T follicular helper cell (primary cell): ENCODE measurements at regions not wholly inside any gene's neighbourhood (a gene's known extent, or its start where the extent isn't known, plus 50 kb on each side); places are given as distances from the start of the nearest gene placed in this dataset.

ENCODE experiments used
- DNase-seq: peaks from one replicate; pipeline ENCODE4 v3.0.0-alpha.2; 2020; ENCODE audit warnings: low read depth

GRCh38 chr5:6236170-6236793 lies 142.1 kb downstream of the MED10 start:
- DNase-seq: no peak

- DNase-seq: no peak
Observed at GRCh38 chr5:6235726-6236125, 142.6 kb downstream of the MED10 start.

- no peak for DNase-seq
Observed at GRCh38 chr5:6228257-6229250, 149.8 kb downstream of the MED10 start.

DNA sequence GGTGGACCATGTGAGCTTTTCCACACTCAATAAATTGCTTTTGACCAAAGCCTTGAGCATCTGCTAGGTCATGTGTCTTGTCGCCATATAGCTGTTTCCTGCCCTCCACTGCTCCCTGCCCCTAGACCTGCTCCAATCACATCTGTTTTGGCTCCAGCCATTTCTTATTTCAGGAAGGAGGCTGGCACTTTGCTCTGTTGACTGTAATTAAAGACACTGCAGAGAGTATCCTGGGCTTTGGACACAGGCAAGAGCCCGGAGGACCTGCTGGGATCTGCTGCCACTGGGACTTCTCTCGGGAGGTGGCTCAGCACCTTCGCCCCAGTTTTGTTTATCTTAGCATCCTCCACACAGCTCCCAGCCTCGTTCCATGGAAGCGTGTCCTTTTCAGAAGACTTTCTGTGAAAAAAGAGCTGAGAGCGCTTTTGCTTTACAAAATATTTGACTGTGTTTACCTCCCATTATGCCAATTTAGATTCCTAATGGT lies 153.2 kb downstream of the MED10 start:
- no peak for DNase-seq

GRCh38 chr5:6224406-6224805 lies 153.9 kb downstream of the MED10 start:
- DNase-seq: no peak

GRCh38 chr5:6222899-6223298 lies 155.4 kb downstream of the MED10 start:
- no peak for DNase-seq

GRCh38 chr5:6222121-6222520 lies 156.2 kb downstream of the MED10 start:
- no peak for DNase-seq

GRCh38 chr5:6221141-6221626 lies 157.2 kb downstream of the MED10 start:
- DNase-seq: no peak

- no peak for DNase-seq
Observed at GRCh38 chr5:6220346-6221088, 157.8 kb downstream of the MED10 start.

DNA sequence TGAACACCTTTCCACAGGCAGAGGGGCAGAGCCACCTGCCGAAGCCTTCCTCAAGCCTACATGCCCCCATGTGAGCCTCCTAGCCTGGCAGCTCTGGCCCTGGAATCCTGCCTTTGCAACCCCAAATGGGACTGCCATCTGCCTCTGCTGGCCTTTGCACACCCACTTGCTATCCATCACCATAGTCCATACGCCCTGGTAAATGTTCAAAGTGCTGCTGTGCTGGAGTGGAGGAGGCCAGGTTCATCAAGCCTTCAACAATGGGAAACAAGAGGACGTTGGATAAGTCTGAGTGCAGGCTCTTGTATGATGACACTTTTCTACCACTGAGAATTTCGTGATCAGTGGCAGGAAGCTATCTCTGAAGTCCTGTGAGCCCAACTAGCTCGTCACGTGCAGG lies 159.8 kb downstream of the MED10 start:
- no peak for DNase-seq

- DNase-seq: no peak
Observed at GRCh38 chr5:6218116-6218515, 160.2 kb downstream of the MED10 start.

DNA sequence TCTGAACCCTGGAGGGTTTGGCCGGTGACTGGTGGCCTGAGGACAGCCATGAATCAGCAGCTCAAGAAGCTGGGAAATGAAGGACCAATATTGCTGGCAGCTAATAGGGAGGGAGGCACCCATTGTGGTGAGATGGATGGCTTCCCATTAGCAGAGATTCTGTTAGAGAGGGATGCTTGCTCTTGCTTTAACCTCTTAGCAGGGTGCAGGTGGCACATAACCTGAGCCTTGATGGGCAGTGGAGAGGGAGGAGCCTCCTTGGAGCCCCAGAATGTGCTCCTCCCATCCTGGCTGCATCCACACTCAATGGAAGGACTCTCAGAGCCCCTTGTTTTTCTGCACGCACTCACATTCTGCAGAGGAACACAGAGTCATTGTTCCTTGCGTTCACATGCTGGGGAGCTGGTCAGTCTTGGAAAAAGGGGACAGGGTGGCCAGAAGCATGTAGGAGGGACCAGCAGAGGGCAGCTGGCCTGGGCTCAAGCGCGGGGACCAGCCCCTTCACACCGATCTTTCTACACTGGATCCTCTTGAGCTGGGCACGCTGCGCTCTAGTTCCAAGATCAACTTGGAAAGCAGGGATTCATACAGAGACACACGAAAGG lies 161.8 kb downstream of the MED10 start:
- DNase-seq: no peak

DNA sequence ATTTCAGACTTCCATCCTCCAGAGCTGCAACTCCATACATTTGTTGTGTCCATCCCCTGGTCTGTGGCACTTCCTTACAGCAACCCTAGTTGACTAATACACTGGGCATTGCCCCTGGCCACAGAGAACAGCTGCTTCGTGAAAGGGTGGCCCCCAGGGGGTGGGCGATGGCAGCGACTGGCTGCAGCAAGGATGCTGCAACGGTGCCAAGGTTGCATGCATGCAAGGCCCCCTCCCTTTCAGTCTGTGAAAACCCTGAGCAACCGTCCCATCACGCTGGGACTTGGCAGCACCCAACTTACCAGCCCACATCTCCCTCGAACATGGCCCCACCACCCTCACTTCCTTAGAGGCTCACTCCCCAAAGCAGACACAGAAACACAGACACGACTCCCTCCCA lies 162.5 kb downstream of the MED10 start:
- no peak for DNase-seq

GRCh38 chr5:6212244-6212643 lies 166.1 kb downstream of the MED10 start:
- no peak for DNase-seq

DNA sequence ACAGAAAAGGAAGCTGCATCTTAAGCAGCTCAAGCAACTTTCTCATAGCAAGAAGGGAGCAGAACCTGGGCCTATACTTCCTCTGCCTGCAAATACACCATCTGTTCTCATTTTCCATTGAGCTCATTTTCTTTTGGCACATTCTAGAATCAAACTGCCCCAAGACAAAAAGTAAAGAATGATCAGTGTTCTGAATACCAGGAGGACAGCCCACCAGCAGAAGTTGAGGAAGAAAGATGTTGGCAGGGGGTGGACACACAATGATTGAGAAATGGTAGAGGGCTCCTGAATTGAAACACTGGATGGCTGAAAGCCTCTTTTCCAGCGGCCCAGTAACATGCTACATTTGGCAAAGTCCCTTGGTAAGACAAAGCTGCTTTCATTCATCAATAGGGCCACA lies 171.8 kb downstream of the MED10 start:
- no peak for DNase-seq

DNA sequence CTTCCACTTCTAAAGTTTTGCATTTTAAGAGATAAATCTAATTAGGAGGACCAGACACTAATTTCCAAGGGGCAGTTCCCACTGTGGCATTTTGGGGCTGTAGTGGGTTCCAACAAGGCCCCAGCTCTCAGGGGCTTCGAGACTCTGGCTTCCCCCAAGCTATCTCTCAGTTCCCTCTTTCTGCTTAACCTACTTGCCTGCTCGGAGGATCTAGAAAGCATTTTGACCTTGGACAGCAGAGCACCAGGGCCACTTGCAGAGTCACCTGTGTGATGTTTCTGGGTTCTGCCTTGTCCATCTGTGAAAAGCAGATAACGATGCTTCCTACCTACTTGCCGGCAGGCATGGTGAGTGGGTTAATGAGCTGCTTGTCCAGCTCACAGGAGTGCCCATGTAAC lies 175.4 kb downstream of the MED10 start:
- DNase-seq: no peak

GRCh38 chr5:6202149-6202967 lies 176.0 kb downstream of the MED10 start:
- no peak for DNase-seq

DNA sequence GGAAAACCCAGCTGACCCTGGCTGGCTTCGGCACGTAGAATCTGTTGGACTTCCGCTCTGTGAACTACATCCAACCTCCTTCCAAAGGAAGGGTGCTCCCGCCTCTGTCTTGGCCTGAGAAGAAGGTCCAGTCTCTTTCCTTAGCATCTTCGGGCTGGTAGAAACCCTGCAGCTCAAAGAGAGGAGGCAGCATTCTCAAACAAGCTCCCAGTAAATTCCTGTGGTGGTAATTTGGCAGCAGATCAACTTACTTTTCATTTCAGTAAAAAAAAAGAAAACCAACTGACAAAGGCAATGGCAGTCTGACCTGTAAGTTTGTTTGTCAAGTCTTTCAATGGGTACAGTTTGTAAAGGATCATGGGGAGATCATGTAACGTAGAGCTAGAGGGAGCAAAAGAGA lies 176.7 kb downstream of the MED10 start:
- DNase-seq: no peak

- DNase-seq: no peak
Observed at GRCh38 chr5:6198531-6198930, 179.8 kb downstream of the MED10 start.

GRCh38 chr5:6197427-6197826 lies 180.9 kb downstream of the MED10 start:
- DNase-seq: no peak
